ENCODE measurements at regions not wholly inside any gene's neighbourhood (a gene's known extent, or its start where the extent isn't known, plus 50 kb on each side); places are given as distances from the start of the nearest gene placed in this dataset.

- TF ChIP-seq ETS1 (IDR thresholded peaks at IDR 0.05) (no peak), EZH2 (IDR thresholded peaks at IDR 0.05; ENCODE audit: low read depth, unreplicated experiment) (no peak), EZH2phosphoT487 (IDR thresholded peaks at IDR 0.05; ENCODE audit: unreplicated experiment) (no peak), STAT1 (IDR thresholded peaks at IDR 0.05; ENCODE audit: unreplicated experiment) (no peak), CREB1 (CRISPR knock-in tag; IDR thresholded peaks at IDR 0.05; ENCODE audit: low read depth) (no peak)
Measured at GRCh38 chr9:108586471-108587139, 269.2 kb downstream of the ACTL7B start (continued).

GRCh38 chr9:108584860-108585259, 270.9 kb downstream of the ACTL7B start:
- H3K79me2 ChIP-seq (replicated peaks; ENCODE audit: insufficient read depth), result no peaks in the 10 kb centered on the region
- TF ChIP-seq, protein P1, sequence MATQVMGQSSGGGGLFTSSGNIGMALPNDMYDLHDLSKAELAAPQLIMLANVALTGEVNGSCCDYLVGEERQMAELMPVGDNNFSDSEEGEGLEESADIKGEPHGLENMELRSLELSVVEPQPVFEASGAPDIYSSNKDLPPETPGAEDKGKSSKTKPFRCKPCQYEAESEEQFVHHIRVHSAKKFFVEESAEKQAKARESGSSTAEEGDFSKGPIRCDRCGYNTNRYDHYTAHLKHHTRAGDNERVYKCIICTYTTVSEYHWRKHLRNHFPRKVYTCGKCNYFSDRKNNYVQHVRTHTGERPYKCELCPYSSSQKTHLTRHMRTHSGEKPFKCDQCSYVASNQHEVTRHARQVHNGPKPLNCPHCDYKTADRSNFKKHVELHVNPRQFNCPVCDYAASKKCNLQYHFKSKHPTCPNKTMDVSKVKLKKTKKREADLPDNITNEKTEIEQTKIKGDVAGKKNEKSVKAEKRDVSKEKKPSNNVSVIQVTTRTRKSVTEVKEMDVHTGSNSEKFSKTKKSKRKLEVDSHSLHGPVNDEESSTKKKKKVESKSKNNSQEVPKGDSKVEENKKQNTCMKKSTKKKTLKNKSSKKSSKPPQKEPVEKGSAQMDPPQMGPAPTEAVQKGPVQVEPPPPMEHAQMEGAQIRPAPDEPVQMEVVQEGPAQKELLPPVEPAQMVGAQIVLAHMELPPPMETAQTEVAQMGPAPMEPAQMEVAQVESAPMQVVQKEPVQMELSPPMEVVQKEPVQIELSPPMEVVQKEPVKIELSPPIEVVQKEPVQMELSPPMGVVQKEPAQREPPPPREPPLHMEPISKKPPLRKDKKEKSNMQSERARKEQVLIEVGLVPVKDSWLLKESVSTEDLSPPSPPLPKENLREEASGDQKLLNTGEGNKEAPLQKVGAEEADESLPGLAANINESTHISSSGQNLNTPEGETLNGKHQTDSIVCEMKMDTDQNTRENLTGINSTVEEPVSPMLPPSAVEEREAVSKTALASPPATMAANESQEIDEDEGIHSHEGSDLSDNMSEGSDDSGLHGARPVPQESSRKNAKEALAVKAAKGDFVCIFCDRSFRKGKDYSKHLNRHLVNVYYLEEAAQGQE (IDR thresholded peaks at IDR 0.05; ENCODE audit: unreplicated experiment), result no peak
- TF ChIP-seq JUNB (IDR thresholded peaks at IDR 0.05; ENCODE audit: unreplicated experiment), result no peak
- TF ChIP-seq POLR2AphosphoS5 (IDR thresholded peaks at IDR 0.05; ENCODE audit: low read depth), result no peak
- TF ChIP-seq ZNF462 (CRISPR knock-in tag; IDR thresholded peaks at IDR 0.05), result no peak
- Mint-ChIP-seq H3K9me3 (no peaks in the 10 kb centered on the region), H3K36me3 (ENCODE audit: low read depth) (no peaks in the 10 kb centered on the region), H3K27ac (no peak overlapping the region), H3K4me3 (no peak overlapping the region), H3K4me1 (peaks cover 9% of the 10 kb centered on the region; the same call in 2 of the 3 replicates), H3K27me3 (ENCODE audit: insufficient read depth, low read depth, poor library complexity) (no peaks in the 10 kb centered on the region)
- H3F3A ChIP-seq (replicated peaks; ENCODE audit: low read depth), result no peaks in the 10 kb centered on the region
- H3K27me3 ChIP-seq (ENCODE audit: insufficient read depth), result no peaks in the 10 kb centered on the region
- ATAC-seq (no peak), DNase-seq (ENCODE audit: low spot score) (no peak)
- H4K20me1 ChIP-seq (replicated peaks; ENCODE audit: insufficient read depth), result no peaks in the 10 kb centered on the region
- H3K36me3 ChIP-seq (ENCODE audit: insufficient read depth), result no peaks in the 10 kb centered on the region
- H3K27ac ChIP-seq (ENCODE audit: low read depth), result no peak overlapping the region
- no peak overlapping the region for H3K4me2 ChIP-seq
- no peak overlapping the region for H2AFZ ChIP-seq
- peaks cover 5% of the 10 kb centered on the region; the same call in 1 of the 2 replicates for H3K9me2 ChIP-seq (ENCODE audit: insufficient read depth)
- H3K4me3 ChIP-seq, result no peak overlapping the region
- peaks cover 10% of the 10 kb centered on the region for H3K4me1 ChIP-seq (ENCODE audit: insufficient read depth)

All from GM23338 (cell line).